Activated B cell treated with CpG ODN at 0.5 μM for 24 hours (primary cell): ENCODE measurements at regions not wholly inside any gene's neighbourhood (a gene's known extent, or its start where the extent isn't known, plus 50 kb on each side); places are given as distances from the start of the nearest gene placed in this dataset.

Experiments
- ATAC-seq: fragments of 200-7000 bp; cut with Tn5 transposase; one replicate; pipeline ENCODE4 v1.10.0; 2021; ENCODE audit warnings: low read depth, mild to moderate bottlenecking, moderate library complexity
- CTCF ChIA-PET: fragments of 350-600 bp; sonication (Branson Sonifier 250); formaldehyde crosslinking; loops from one replicate; lab custom pipeline; 2021; ENCODE audit warnings: antibody characterized with exemption; lab: Charles Lee
- POLR2A ChIA-PET: fragments of 350-600 bp; sonication (Branson Sonifier 250); formaldehyde crosslinking; loops from one replicate; lab custom pipeline; 2021; ENCODE audit warnings: antibody characterized with exemption; lab: Charles Lee
- DNase-seq: peaks from one replicate; pipeline ENCODE4 v3.0.0; 2022
- H3K27ac Mint-ChIP-seq: one replicate; pipeline ENCODE4 v1.8.0; 2020; ENCODE audit warnings: mixed read lengths
- H3K27me3 Mint-ChIP-seq: one replicate; pipeline ENCODE4 v1.8.0; 2021; ENCODE audit warnings: mixed read lengths
- H3K36me3 Mint-ChIP-seq: one replicate; pipeline ENCODE4 v1.8.0; 2021; ENCODE audit warnings: low read depth, mixed read lengths
- H3K4me1 Mint-ChIP-seq: one replicate; pipeline ENCODE4 v1.8.0; 2021; ENCODE audit warnings: mixed read lengths
- H3K4me3 Mint-ChIP-seq: one replicate; pipeline ENCODE4 v1.8.0; 2020; ENCODE audit warnings: mild to moderate bottlenecking, mixed read lengths
- H3K9me3 Mint-ChIP-seq: one replicate; pipeline ENCODE4 v1.8.0; 2020; ENCODE audit warnings: mixed read lengths
- intact Hi-C: fragments of 100-400 bp; cut with micrococcal nuclease; formaldehyde crosslinking; loops from one replicate; pipeline ENCODE4 v1.15.1; 2024
- TF ChIP-seq, protein P1 (sequence below): fragments of 200-600 bp; IDR thresholded peaks from one replicate; pipeline ENCODE4 v1.8.0; 2022; ENCODE audit warnings: antibody characterized with exemption, mild to moderate bottlenecking

- no peak for ATAC-seq
- CTCF ChIA-PET = no interaction called here
Observed at GRCh38 chr21:24115141-24115540, 1492.1 kb downstream of the MRPL39 start.

GRCh38 chr21:24112020-24112419, 1495.3 kb downstream of the MRPL39 start:
- DNase-seq = no peak
- no peaks in the 10 kb centered on the region for H3K27me3 Mint-ChIP-seq
- H3K4me3 Mint-ChIP-seq = no peak overlapping the region
- no peak overlapping the region for H3K27ac Mint-ChIP-seq
- peaks cover 6% of the 10 kb centered on the region for H3K4me1 Mint-ChIP-seq
- POLR2A ChIA-PET = no interaction called here
- TF ChIP-seq, protein P1, sequence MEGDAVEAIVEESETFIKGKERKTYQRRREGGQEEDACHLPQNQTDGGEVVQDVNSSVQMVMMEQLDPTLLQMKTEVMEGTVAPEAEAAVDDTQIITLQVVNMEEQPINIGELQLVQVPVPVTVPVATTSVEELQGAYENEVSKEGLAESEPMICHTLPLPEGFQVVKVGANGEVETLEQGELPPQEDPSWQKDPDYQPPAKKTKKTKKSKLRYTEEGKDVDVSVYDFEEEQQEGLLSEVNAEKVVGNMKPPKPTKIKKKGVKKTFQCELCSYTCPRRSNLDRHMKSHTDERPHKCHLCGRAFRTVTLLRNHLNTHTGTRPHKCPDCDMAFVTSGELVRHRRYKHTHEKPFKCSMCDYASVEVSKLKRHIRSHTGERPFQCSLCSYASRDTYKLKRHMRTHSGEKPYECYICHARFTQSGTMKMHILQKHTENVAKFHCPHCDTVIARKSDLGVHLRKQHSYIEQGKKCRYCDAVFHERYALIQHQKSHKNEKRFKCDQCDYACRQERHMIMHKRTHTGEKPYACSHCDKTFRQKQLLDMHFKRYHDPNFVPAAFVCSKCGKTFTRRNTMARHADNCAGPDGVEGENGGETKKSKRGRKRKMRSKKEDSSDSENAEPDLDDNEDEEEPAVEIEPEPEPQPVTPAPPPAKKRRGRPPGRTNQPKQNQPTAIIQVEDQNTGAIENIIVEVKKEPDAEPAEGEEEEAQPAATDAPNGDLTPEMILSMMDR = no peak
- CTCF ChIA-PET = no interaction called here
- ATAC-seq = no peak
- H3K9me3 Mint-ChIP-seq = no peaks in the 10 kb centered on the region
- intact Hi-C loops = no loop called here
- H3K36me3 Mint-ChIP-seq = no peaks in the 10 kb centered on the region

More at GRCh38 chr21:24115141-24115540, 1492.1 kb downstream of the MRPL39 start:
- Mint-ChIP-seq H3K27me3 (no peaks in the 10 kb centered on the region), H3K36me3 (no peaks in the 10 kb centered on the region), H3K9me3 (no peaks in the 10 kb centered on the region), H3K4me3 (no peak overlapping the region), H3K27ac (no peak overlapping the region), H3K4me1 (peaks cover 6% of the 10 kb centered on the region)
- TF ChIP-seq, protein P1 = no peak
- POLR2A ChIA-PET = no interaction called here
- DNase-seq = no peak
- intact Hi-C loops = no loop called here

DNA sequence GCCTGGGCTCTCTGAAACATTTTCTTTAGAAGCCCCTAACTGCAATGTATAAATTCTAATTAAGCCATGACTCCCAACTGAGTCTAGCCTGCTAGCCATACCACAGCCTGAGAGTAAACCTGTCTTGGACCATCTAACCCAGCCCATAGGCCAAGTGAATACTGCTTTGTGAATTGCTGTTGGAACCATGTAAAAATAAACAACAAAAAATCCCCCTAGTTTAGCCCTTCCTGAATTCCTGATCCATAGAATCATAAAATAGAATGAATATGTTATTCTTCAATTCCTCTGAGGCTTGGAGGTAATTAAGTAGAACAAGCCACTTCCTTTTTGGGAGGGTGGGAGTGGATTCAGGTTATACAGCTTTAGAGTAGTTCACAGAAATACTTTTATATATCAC, 1496.4 kb downstream of the MRPL39 start:
- Mint-ChIP-seq H3K9me3 (no peaks in the 10 kb centered on the region), H3K27me3 (no peaks in the 10 kb centered on the region), H3K4me3 (no peak overlapping the region), H3K36me3 (no peaks in the 10 kb centered on the region), H3K4me1 (peaks cover 6% of the 10 kb centered on the region), H3K27ac (no peak overlapping the region)
- ATAC-seq (no peak), DNase-seq (no peak)
- POLR2A ChIA-PET = no interaction called here
- TF ChIP-seq, protein P1 = no peak
- CTCF ChIA-PET = no interaction called here
- intact Hi-C loops = no loop called here

DNA sequence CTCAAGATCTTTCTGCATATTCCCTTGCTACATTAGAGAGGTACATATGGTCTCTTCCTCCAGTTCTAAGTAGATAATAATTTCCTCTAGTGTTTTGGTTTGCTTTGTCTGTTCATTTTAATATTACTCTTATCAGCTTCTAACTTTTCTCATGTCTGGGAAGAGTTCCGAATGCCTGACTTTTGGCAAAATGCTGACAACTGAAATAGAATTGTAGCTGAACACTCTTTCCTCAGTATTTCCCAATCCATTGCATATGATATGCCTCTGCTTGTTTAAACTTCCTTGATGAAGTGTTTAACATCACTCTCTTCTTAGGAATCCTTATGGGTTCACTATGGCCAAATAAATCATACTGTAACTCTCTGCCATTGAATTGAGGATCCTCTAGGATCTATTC, 1510.1 kb downstream of the MRPL39 start:
- Mint-ChIP-seq H3K27ac (no peak overlapping the region), H3K27me3 (peaks cover 4% of the 10 kb centered on the region), H3K4me1 (peaks cover 3% of the 10 kb centered on the region), H3K4me3 (no peak overlapping the region), H3K9me3 (no peaks in the 10 kb centered on the region), H3K36me3 (no peaks in the 10 kb centered on the region)
- ATAC-seq (no peak), DNase-seq (no peak)
- ChIA-PET CTCF (no interaction called here), POLR2A (no interaction called here)
- TF ChIP-seq, protein P1 = no peak
- intact Hi-C loops = no loop called here

DNA sequence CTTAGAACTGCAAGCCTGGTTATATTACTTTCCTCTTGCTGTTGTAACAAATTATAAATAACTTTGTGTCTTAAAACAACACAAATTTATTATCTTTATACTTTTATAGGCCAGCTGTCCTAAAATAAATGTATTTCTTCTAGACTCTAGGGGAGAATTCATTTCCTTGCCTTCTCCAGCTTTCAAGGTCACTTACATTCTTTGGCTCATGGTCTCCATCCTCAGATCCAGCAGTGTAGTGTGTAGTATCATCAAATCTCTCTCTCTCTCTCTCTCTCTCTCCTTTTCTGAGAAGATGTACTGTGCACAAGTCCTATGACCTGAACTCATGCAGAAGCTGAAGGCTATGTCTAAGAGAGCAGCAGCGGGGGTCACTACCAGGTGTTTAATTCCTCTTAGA, 1510.6 kb downstream of the MRPL39 start:
- POLR2A ChIA-PET = no interaction called here
- CTCF ChIA-PET = no interaction called here
- no peak overlapping the region for H3K27ac Mint-ChIP-seq

More for the DNA sequence above, 1510.6 kb downstream of the MRPL39 start:
- intact Hi-C loops = no loop called here
- TF ChIP-seq, protein P1 = no peak
- Mint-ChIP-seq H3K36me3 (no peaks in the 10 kb centered on the region), H3K4me3 (no peak overlapping the region), H3K9me3 (no peaks in the 10 kb centered on the region), H3K4me1 (peaks cover 3% of the 10 kb centered on the region), H3K27me3 (peaks cover 4% of the 10 kb centered on the region)
- ATAC-seq (no peak), DNase-seq (no peak)
